HG03025 (cell line): ENCODE measurements at regions not wholly inside any gene's neighbourhood (a gene's known extent, or its start where the extent isn't known, plus 50 kb on each side); places are given as distances from the start of the nearest gene placed in this dataset.
"Not testable (repeated sequence)": the region's sequence is repeated elsewhere in the genome, so short reads cannot be mapped to it uniquely, and the experiment has no call there.

Experiments used
- ATAC-seq: cut with Tn5 transposase; IDR thresholded peaks from one replicate; pipeline ENCODE4 v1.9.1; 2021; ENCODE audit warnings: mild to moderate bottlenecking, moderate library complexity; ENCODE audit not compliant: unreplicated experiment, low FRiP score

DNA sequence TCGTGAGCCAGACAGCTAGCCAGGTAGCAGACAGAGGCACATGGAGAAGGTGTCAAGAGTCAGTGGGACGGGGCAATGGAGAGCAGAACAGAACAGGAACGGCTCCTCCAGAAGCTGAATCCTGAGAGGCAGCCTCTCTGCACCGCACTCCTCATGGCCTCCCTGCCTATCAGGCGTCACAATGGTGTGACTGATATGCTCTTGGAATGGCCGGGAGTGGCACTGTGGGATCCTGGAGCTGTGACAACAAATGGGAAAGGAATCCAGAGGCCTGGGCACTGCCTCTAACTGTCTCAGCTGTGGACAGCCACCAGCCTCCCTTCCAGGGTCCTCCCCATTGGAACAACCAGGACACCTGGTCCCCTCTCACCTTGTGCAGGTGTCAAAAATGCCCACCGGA, 89.1 kb upstream of the ID2 start:
- ATAC-seq, result no peak

DNA sequence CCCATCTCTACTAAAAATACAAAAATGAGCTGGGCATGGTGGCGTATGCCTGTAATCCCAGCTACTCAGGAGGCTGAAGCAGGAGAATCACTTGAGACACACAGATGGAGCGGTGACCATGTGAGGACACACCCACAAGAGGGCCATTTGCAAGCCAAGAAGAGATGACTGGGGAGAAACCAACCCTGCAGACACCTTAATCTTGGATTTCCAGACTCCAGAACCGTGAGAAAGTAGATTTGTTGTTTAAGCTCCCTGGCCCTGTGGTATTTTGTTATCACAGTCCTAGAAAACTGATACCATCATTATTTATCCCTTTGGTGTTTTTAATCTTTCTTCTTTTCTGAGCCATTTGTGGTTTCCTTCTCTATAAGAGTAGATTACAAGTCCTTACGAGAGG, 88.6 kb upstream of the ID2 start:
- ATAC-seq, result no peak

DNA sequence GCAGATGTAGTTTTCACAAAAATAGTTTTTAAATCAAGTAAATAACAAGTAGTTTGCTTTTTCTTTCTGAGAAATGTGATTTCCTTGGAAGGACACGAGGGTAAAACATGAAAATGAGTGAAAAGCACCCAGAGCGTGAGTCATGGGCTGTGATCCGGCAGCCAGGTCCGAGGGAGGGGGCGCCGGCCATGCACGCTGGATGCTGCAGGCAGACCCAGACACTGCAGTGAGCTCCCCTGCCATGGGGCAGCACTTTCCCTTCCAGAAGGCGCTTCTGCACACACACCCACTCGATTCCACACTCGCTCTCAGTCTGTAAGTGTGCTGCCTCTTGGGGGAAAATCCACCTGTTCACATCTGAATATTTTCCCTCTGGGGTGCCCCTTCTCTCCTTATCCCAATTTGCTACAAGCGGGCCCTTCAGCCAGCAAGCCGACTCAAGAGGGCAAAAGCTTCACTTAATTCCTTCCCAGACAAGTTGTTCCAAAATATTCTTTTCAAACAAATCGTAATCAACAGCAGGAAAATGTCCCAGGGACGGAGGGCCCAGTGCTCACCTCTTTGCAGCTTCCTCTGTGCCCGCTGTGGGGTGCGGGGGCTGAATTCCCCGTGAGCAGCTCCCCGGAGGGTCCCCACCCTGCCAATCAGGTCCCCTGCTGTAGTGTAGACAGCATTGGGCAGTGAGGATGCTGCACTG, 87.0 kb upstream of the ID2 start:
- ATAC-seq, result no peak

DNA sequence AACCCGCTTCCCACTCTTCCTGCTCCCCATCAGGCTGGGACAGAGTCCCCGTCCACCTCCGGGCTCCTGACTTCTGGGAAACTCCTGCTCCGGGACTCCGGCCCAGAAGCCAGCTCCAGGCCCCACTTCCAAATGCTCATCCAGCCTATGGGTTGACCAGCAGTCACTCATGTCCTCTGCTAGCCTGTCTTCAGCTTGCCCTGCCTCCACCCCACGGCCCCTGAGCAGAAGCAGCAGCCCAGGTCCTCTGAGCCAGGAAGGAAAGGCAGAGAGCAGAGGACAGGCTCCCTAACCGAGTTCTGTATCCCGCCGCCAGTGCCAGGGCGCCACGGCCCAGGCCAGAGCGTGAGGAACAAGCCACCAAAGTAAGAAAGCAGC, 86.4 kb upstream of the ID2 start:
- no peak for ATAC-seq

DNA sequence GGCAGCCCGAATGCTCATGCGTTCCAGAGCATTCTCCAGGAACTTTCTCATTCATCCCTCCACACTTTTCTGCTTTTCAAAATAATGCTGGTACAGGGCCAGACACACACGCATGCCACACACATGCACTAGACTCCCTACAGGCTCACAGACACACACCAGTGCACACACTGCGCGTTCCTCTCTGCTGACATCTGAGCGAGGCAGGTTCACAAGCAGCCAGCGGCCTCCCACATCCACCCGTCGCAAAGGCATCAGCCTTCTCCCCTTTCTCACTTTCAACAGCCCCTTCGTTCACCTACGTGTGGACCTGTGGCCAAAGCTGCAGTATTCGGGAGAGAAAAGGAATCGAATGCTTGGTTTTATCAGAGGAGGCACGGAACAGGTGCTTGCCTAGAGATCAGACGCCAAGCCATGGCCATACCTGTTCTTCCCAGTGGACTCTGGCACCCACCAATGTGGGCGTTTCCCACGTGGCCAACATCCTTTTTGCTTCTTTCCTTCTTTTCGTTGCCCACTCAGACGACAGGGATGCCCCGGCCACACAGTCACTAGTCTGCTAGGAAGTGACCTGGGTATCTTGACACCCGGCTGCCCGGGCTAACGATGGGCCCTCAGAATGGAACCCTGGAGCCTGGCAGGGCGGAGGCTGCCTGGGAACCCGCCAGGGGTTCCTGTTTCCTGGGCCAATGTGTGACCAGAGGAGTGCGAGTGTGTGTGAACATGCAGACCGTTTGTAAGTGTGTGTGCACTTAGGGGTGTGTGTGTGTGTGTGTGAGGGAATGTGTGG, 85.8 kb upstream of the ID2 start:
- no peak for ATAC-seq

DNA sequence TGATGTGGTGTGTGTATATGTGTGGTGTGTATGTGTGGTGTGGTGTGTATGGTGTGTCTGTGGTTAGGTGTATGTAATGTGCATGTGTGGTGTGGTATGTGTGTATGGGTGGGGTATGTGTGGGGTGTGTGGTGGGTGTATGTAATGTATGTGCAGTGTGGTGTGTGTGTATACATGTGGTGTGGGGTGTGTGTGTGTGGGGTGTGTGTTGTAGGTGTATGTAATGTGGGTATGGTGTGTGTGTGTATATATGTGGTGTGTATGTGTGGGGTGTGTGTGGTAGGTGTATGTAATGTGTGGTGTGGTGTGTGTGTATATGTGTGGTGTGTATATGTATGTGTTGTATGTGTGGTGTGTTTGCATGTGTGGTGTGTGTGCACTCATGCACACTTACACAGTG, 84.8 kb upstream of the ID2 start:
- ATAC-seq, result no peak

DNA sequence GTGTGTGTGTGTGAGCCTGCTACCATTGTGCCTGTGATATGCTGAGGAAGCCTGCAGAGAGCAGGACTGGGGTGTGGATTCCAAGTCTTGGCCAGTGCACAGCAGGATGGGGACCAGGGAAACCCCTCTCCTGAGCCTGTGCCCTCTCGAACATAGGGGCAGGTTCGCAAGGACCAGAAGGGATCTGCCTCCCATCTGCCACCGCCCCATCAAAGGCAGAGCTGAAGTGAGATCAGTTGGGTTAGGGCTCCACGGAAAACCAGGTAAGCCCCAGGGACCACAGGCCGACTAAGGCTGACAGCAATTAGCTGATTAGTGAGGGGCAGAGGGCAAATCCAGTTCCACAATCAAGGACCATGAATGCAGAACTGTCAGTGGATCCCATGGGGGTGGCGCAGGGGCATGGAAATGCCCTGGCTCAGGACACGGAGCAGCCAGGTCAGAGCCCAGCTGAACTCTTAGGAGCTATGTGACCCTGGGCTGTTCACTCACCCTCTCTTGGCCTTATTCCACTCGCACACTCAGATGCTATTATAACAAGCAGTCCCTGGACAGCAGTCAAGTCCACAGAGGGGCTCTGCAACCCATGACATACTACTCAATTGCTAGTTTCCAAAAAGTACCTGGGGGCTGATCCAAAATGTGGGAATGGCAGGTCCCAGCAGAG, 84.2 kb upstream of the ID2 start:
- ATAC-seq, result no peak

DNA sequence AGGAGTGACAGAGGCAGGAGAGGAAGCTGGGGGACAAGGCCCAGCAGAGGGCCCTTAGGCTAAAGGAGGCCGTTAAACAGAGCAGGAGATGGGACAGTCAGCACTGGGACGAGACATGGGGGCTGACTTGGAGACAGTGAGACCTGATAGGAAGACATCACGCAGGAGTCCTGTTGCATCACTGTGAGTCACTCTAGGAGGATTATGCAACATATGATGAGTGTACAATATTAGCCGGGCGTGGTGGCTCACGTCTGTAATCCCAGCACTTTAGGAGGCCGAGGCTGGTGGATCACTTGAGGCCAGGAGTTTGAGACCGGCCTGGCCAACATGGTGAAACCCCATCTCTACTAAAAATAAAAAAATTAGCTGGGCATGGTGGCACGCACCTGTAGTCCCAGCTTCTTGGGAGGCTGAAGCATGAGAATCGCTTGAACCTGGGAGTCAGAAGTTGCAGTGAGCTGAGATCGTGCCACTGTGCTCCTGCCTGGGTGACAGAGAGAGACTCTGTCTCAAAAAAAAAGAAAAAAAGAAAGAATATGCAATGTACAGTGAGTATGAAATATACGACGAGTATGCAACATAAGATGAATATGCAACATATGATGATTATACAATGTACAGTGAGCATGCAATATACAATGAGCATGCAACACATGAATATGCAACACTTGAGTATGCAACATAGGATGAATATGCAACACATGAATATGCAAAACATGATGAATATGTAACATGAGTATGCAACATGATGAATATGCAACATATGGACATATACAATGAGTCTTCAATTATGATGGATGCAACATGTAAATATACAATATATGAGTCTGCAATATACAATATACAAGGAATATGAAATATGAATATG, 83.3 kb upstream of the ID2 start:
- no peak for ATAC-seq

DNA sequence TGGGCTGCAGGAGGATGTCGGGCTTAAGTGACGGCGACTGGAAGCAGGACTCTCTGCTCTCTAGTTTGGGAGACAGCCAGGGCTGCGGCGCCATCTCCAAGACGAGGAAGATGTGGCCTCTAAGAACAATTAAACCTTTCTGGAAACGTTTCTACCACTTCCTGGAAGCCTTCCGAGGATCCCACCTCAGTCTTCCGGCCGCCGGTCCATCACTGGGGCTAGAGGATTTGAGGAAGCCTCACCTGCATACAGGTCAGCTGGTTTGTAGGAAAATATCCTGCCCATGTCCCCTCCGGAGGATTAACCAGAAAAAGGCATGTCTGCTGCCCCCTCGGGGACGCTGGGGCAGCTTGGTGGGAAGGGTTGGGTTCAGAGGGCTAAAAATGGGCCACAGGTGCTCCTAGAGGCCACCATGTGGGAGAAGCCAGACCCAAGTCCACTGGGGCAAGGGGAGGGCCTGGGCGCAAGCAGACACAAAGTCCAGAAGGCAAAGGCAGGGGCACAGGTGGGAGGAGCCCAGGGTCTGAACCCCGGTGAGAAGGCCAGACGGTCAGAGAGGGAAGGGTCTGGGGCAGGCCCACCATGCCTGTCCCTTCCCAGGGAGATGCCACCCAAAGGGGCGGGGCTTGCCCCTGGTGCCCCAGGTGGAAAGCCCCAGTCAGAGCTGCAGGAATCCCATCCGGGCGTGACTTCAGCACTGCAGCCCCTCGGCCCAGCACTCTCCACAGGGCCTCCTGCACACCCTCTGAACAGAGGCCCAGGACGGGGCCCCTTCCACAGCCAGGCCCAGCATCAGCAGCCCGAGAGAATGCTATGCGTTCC, 82.2 kb upstream of the ID2 start:
- no peak for ATAC-seq

DNA sequence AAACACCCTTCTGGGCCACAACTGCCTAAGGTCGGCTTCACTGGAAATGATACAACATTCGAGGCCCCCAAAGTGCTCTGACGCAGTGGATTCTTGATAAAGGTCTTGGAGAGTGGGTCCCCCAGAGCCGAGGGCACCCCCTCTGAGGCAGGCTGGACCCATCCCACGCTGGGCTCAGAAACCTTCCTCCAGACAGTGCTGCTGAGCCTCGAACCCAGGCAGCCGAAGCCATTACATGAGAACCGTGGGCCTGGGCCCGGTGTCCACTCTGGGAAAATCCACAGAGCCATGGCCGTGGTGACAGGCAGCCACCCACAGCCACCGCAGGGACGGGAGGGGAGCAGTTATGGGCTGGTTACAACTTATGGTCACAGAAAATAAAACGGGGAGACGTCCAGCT, 81.4 kb upstream of the ID2 start:
- ATAC-seq, result no peak

DNA sequence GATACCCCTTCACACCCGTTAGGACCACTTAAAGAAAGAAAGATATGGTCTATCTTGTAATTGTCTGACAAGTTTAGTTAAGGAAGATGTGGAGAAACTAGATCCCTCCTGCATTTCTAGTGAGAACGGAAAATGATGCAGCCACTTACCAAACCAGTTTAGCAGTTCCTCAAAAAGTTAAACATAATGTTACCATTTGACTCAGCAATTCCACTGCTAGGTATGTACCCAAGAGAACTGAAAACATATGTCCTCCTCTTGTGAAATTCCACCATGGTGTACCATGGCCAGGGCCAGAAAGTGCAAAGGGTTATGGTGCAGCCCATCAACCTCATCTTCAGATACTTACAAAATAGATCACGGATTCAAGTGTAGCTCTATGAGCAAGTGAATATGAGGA, 79.0 kb upstream of the ID2 start:
- ATAC-seq, result no peak

DNA sequence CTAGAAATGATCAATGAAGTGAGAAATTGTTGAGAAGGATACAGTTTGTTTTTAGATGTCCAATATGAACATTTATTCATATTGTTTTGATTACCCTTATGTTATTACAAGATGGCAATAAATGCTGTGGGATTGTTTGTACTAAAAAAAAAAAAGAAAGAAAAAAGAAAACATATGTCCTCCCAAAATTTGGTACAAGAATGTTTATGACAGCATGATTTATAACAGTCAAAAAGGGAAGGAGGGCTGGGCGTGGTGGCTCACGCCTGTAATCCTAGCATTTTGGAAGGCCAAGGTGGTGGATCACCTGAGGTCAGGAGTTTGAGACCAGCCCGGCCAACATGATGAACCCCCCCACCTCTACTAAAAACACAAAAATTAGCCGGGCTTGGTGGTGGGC, 78.5 kb upstream of the ID2 start:
- ATAC-seq, result not testable (repeated sequence)

DNA sequence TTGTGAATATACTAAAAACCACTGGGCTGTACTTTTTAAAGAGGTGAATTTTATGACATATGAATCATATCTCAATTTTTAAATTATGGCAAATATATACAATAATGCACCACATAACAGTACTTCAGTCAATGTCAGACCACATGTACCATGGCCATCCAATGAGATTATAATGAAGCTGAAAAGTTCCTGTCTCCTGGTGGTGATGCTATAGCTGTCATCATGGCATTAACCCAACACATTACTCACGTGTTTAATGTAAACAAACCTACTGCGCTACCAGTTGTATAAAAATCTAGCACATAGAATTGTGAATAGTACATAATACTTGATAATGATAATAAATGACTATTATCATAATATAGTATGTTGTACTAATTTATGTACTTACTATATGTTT, 77.6 kb upstream of the ID2 start:
- ATAC-seq, result no peak

DNA sequence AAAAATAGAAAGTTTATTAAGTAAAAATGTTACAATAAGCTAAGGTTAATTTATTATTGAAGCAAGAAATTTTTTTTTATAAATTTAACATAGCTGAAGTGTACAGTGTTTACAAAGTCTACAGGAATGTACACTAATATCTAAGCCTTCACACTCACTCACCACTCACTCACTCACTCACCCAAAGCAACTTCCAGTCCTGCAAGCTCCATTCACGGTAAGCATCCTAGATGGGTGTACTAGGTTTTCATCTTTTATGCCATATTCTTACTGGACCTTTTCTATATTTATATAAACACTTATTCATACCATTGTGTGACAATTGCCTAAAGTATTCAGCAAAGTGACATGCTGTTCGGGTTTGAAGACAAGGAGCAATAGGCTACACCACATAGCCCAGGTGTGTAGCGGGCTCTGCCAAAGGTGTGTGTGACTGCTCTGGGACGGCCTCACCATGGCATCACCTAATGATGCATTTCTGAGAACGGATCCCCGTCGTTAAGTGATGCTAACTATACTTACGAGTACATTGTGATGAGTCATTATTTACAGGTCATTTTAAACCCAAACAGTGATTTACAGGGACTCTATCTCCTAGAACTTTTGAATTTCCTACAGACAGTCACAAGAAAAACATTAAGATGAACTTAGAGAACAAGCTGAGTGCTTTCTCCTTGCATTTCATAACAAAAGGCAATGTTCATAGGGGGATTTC, 76.3 kb upstream of the ID2 start:
- ATAC-seq, result no peak

DNA sequence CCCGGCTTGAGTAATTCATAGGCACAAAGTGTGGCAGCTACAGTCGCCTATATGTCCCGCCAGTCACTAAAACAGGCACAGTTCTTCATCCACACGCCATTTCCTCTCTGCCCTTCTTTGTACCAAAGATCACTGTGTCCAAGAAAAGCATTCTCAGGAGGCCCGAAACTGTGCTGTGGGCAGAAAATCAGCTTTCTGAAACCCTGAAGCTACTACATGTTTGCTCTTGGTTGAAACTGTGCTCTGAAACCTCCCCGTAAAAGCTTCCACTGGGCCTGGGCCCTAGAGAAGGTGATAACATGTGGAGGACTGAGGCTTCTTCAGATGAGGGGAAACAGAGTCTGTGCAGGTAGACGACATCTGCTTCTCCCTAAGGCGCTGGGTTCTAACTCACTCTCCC, 75.6 kb upstream of the ID2 start:
- ATAC-seq, result peak; percentile 97

DNA sequence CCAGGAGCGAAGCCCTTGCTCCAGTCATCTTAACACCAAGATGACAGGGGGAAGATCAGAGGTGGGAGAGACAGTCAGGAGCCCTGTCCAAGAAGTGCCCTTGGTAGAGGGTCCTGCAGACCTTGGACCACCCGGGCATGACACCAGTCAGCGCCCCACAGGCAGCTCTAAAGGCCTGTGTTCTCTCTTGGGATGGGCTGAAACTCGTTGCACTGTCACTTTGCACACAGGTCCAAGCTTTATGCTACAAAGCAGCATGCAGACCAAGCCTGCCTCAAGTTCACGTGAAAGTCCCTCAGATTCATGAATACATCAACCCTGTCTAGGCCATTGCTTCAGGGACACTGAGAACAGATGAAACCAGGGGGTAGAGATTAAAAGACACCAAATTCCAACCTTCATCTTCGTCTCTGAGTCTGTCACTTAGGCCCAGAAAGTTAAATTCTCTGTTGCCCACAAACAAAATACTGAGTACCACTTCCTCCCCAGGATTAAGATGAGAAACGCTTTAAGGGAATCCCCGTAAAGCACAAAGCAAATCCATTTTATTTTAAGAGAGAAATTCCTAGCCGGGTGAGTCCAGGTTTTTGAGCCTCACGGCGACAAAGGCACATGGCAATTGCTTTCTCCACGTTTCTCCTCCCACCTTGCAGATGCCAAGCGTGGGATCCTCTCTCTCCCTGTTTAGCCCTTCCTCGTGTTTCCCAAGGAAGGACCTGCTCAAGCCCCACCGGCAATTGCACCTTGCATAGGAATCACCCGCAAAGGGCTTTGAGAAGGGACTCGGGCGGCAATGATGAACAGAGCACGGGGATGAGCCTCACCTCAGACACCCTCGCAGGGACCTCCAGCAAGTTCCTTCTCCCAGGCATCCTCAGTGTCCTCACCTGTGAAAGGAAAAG, 75.0 kb upstream of the ID2 start:
- peak; percentile 24 for ATAC-seq

DNA sequence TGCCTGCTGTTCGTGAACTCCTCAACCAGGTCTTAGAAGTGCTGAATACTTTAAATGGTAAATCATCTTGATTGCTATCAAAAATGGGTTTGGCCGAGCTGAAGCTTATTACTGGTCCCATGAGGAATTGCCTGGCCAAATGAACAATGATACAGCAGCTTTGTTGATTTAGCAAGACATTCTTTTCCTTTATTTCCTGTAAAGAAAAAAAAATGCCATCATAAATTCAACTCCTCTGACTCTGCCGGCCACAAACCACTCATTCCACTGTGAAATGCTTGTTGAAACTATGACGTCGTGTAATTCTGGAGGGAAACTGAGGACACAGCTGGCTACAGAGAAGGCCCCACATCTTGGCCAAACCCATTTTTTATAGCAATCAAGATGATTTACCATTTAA, 74.2 kb upstream of the ID2 start:
- no peak for ATAC-seq

DNA sequence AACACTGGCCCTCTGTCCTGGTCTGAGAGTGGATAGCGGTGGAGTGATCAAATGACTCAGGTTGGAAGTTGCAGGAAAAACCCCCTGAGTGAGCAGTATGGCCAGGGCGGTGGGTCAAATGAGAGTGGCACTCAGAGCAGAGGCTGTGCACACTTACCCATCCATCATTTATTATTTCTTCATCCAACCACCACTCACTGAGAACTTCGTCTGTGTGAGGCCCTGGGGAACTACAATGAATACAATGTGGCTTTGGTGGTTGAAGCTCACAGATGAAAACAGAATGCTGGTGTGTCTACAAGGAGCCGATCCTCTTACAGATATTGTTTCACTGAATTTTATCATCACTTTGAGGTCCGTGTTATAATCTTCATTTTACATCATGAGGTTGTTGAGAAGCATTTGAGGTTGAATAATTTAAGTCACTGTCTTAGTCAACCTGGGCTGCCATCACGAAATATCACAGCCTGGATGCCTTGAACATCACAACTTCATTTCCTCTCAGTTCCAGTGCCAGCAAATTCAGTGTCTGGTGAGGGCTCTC, 73.4 kb upstream of the ID2 start:
- ATAC-seq, result no peak
